Mucosa of gallbladder (tissue), 1 donor: ENCODE measurements at regions not wholly inside any gene's neighbourhood (a gene's known extent, or its start where the extent isn't known, plus 50 kb on each side); places are given as distances from the start of the nearest gene placed in this dataset.

ENCODE experiments used
- DNase-seq: peaks from one replicate; pipeline ENCODE4 v3.0.0-alpha.2; 2020; ENCODE audit warnings: low spot score
- donor health status: DM: no; HTN: no; CAD: no.

GRCh38 chr15:37873336-37873735 lies 61.1 kb upstream of the TMCO5A start:
- no peak for DNase-seq

GRCh38 chr15:37876900-37877299 lies 57.5 kb upstream of the TMCO5A start:
- no peak for DNase-seq

- DNase-seq: no peak
Observed at GRCh38 chr15:37877851-37878741, 56.3 kb upstream of the TMCO5A start.

DNA sequence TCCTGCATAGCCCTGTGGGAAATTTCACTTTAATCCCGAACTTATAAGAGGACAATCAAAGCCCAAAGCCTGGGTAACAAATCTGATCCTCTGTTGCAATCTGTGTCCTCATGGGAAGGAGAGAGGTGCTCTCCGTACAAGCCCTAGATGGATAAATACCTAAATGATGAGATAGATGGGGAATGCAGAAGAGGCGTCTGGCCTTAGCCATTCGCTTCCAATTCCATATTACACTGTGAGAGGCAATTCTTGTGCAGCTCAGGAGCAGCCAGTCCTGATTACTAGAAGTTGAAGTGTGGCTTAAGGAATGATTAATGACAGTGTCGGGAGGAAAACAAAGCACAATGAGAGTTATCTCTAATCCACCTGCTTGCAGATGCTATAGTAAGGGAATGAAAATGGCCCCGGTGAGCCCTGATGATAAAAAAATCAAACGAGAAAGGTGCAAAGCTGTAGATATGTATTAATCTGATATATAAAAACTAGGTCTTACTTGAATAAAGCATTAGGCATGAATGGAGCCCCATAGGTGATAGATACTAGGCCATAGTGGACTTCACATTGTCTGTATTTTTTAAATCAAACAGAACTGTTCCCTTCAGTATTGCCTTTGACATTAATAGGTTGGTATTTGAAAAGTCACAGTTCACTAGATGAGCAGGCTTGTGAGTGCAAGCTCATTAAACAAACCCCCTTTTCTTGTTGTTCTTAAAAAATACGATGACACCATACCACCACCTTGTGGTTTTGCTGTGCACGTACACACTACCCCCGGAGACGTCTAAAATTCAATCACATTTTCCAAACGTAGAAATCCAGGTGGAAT lies 54.2 kb upstream of the TMCO5A start:
- DNase-seq: no peak

GRCh38 chr15:37880835-37881153 lies 53.6 kb upstream of the TMCO5A start:
- DNase-seq: no peak

- DNase-seq: no peak
Observed at GRCh38 chr15:37881237-37882013, 53.0 kb upstream of the TMCO5A start.

GRCh38 chr15:37882640-37883039 lies 51.8 kb upstream of the TMCO5A start:
- DNase-seq: no peak
